ENCODE measurements at regions not wholly inside any gene's neighbourhood (a gene's known extent, or its start where the extent isn't known, plus 50 kb on each side); places are given as distances from the start of the nearest gene placed in this dataset.

- H3K27me3 Mint-ChIP-seq (ENCODE audit: low read depth) = peaks cover 4% of the 10 kb centered on the region
- ChIA-PET POLR2A (no interaction called here), CTCF (no interaction called here)
- peaks cover 36% of the 10 kb centered on the region for H3K9me3 Mint-ChIP-seq
- DNase-seq (ENCODE audit: low spot score) (no peak), ATAC-seq (no peak)
- H3K4me1 Mint-ChIP-seq = no peaks in the 10 kb centered on the region
- H3K4me3 Mint-ChIP-seq = no peak overlapping the region
- peaks cover 31% of the 10 kb centered on the region for H3K36me3 Mint-ChIP-seq
- no peak for TF ChIP-seq IRF2 (CRISPR knock-in tag; IDR thresholded peaks at IDR 0.05; ENCODE audit: borderline replicate concordance, low read depth)
- no peak for TF ChIP-seq JUN (CRISPR knock-in tag; IDR thresholded peaks at IDR 0.05)
- no peak for TF ChIP-seq GRHL2 (CRISPR knock-in tag; IDR thresholded peaks at IDR 0.05; ENCODE audit: insufficient replicate concordance, severe bottlenecking)
- TF ChIP-seq SMAD4 (CRISPR knock-in tag; IDR thresholded peaks at IDR 0.05) = no peak
- no peak for TF ChIP-seq AFF4 (CRISPR knock-in tag; IDR thresholded peaks at IDR 0.05; ENCODE audit: borderline replicate concordance)
- TF ChIP-seq FOXP4 (CRISPR knock-in tag; IDR thresholded peaks at IDR 0.05) = no peak
- no peak for TF ChIP-seq RORB (CRISPR knock-in tag; IDR thresholded peaks at IDR 0.05)
- TF ChIP-seq ZNF121 (CRISPR knock-in tag; IDR thresholded peaks at IDR 0.05) = no peak
- TF ChIP-seq E2F5 (CRISPR knock-in tag; IDR thresholded peaks at IDR 0.05) = no peak
- TF ChIP-seq SP1 (CRISPR knock-in tag; conservative IDR thresholded peaks at IDR 0.05) = no peak
- no peak for TF ChIP-seq MYBL2 (CRISPR knock-in tag; IDR thresholded peaks at IDR 0.05)
- H3K27ac Mint-ChIP-seq = no peak overlapping the region
Measured at GRCh38 chr4:11650801-11651596, 222.3 kb upstream of the HS3ST1 start.

GRCh38 chr4:11647433-11647832, 218.7 kb upstream of the HS3ST1 start:
- ATAC-seq = no peak
- Mint-ChIP-seq H3K4me1 (no peaks in the 10 kb centered on the region), H3K9me3 (peaks cover 63% of the 10 kb centered on the region), H3K36me3 (peaks cover 50% of the 10 kb centered on the region), H3K4me3 (no peak overlapping the region), H3K27me3 (ENCODE audit: low read depth) (peaks cover 4% of the 10 kb centered on the region), H3K27ac (no peak overlapping the region)
- DNase-seq (ENCODE audit: low spot score) = no peak
- ChIA-PET CTCF (no interaction called here), POLR2A (no interaction called here)
- TF ChIP-seq PRRX2 (CRISPR knock-in tag; IDR thresholded peaks at IDR 0.05) (no peak), MAX (CRISPR knock-in tag; IDR thresholded peaks at IDR 0.05) (no peak), AR (CRISPR knock-in tag; IDR thresholded peaks at IDR 0.05) (no peak), ZNF532 (CRISPR knock-in tag; IDR thresholded peaks at IDR 0.05; ENCODE audit: borderline replicate concordance) (no peak), PREB (CRISPR knock-in tag; IDR thresholded peaks at IDR 0.05; ENCODE audit: borderline replicate concordance) (no peak), ZNF138 (CRISPR knock-in tag; conservative IDR thresholded peaks at IDR 0.05) (no peak), KAT7 (CRISPR knock-in tag; IDR thresholded peaks at IDR 0.05; ENCODE audit: borderline replicate concordance) (no peak), NFE2L1 (CRISPR knock-in tag; IDR thresholded peaks at IDR 0.05) (no peak), SOX15 (CRISPR knock-in tag; IDR thresholded peaks at IDR 0.05) (no peak)
